Memory B cell (primary cell): ENCODE measurements at regions not wholly inside any gene's neighbourhood (a gene's known extent, or its start where the extent isn't known, plus 50 kb on each side); places are given as distances from the start of the nearest gene placed in this dataset.
"Not testable (repeated sequence)": the region's sequence is repeated elsewhere in the genome, so short reads cannot be mapped to it uniquely, and the experiment has no call there.

Experiments
- ATAC-seq: fragments of 150-1000 bp; cut with Tn5 transposase; 2 replicates; pipeline ENCODE4 v1.10.0; 2021; ENCODE audit warnings: low read depth, mild to moderate bottlenecking, moderate library complexity
- DNase-seq, 2 donors: peaks; one replicate each; pipeline ENCODE4 v3.0.0; 2022; ENCODE audit warnings: low spot score in 2 of 2
- H3K27ac Mint-ChIP-seq: one replicate; pipeline ENCODE4 v1.8.0; 2022; ENCODE audit warnings: mild to moderate bottlenecking, moderate library complexity, mixed read lengths
- H3K27me3 Mint-ChIP-seq: one replicate; pipeline ENCODE4 v1.8.0; 2022; ENCODE audit warnings: mixed read lengths
- H3K36me3 Mint-ChIP-seq: one replicate; pipeline ENCODE4 v1.8.0; 2022; ENCODE audit warnings: mild to moderate bottlenecking, mixed read lengths
- H3K4me1 Mint-ChIP-seq: one replicate; pipeline ENCODE4 v1.8.0; 2022; ENCODE audit warnings: mixed read lengths
- H3K4me3 Mint-ChIP-seq: one replicate; pipeline ENCODE4 v1.8.0; 2022; ENCODE audit warnings: mild to moderate bottlenecking, moderate library complexity, mixed read lengths
- H3K9me3 Mint-ChIP-seq: one replicate; pipeline ENCODE4 v1.8.0; 2022; ENCODE audit warnings: mixed read lengths

DNA sequence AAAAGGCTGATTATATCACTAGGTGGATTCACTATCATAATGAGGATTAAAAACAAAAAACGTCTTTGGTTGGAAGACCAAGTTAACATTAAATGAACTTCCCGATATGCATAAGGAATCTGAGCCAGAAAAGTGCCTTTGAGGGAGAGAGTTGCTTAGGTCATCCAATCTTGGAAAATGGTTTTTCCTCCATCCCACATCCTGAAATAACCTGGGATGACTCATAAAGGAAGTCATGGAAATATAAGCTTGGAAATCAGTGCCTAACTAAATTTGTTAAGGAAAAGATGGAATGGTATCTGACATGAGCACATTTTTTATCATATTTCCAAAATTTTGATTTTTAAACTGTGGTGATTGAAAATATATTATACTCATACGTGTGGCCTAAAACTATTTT lies 66.0 kb downstream of the KBTBD8 start:
- no peak overlapping the region for H3K4me3 Mint-ChIP-seq
- no peak overlapping the region for H3K27ac Mint-ChIP-seq
- no peak for DNase-seq
- H3K9me3 Mint-ChIP-seq, result peaks cover 4% of the 10 kb centered on the region
- H3K27me3 Mint-ChIP-seq, result no peaks in the 10 kb centered on the region
- ATAC-seq, result no peak
- peaks cover 2% of the 10 kb centered on the region for H3K36me3 Mint-ChIP-seq
- H3K4me1 Mint-ChIP-seq, result peaks cover 17% of the 10 kb centered on the region

- H3K4me1 Mint-ChIP-seq, result peaks cover 23% of the 10 kb centered on the region
- no peak for ATAC-seq
- H3K9me3 Mint-ChIP-seq, result peaks cover 3% of the 10 kb centered on the region
- no peak for DNase-seq
- no peaks in the 10 kb centered on the region for H3K27me3 Mint-ChIP-seq
- peak overlapping the region; percentile 12 for H3K4me3 Mint-ChIP-seq
- no peak overlapping the region for H3K27ac Mint-ChIP-seq
- no peaks in the 10 kb centered on the region for H3K36me3 Mint-ChIP-seq
Measured at GRCh38 chr3:67067251-67067650, 69.1 kb downstream of the KBTBD8 start.

- H3K27ac Mint-ChIP-seq, H3K27me3 Mint-ChIP-seq, H3K9me3 Mint-ChIP-seq, H3K36me3 Mint-ChIP-seq, H3K4me3 Mint-ChIP-seq, ATAC-seq, DNase-seq: not testable (repeated sequence)
- peaks cover 29% of the 10 kb centered on the region for H3K4me1 Mint-ChIP-seq
Measured at GRCh38 chr3:67072640-67073039, 74.5 kb downstream of the KBTBD8 start.

DNA sequence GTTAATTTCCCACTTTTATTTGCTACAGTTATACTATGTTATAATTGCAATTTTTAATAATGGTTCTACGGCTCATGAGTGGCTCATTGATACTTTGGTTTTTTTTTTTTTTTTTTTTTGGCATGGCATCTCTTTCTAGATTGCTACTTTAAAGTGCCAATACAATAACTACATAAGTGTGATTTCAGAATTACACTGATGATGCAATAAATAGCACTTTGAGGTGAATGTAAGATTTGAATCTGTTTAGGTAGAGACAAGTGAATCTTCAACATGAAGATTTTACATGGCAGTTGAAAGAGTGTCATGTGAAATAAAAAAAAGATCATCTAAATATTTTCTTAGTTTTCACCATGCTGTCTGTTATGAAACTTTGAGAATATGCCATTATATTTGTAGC lies 75.7 kb downstream of the KBTBD8 start:
- DNase-seq, result no peak
- H3K9me3 Mint-ChIP-seq, result peaks cover 1% of the 10 kb centered on the region
- H3K27me3 Mint-ChIP-seq, result no peaks in the 10 kb centered on the region
- ATAC-seq, result no peak
- no peak overlapping the region for H3K27ac Mint-ChIP-seq
- no peak overlapping the region for H3K4me3 Mint-ChIP-seq
- H3K4me1 Mint-ChIP-seq, result peaks cover 25% of the 10 kb centered on the region
- no peaks in the 10 kb centered on the region for H3K36me3 Mint-ChIP-seq

DNA sequence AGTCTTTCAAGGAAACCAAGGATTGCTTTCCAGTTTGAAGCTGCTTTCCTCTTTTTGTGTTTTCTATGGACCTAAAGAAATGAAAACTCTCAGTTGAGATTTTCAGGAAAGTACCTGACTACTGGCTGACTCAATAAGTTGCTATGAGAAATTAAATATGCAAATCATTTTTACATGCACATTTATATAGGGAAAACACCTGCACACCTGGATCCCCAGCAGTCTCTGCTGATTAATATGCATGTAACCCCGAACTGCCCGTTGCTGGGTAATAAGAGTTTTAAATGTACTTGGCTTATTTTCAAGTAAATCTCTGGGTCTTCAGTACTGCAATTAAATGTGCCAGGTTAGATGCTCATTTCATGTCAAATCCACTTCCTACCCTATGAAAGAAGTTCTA lies 77.2 kb downstream of the KBTBD8 start:
- Mint-ChIP-seq H3K9me3 (no peaks in the 10 kb centered on the region), H3K36me3 (no peaks in the 10 kb centered on the region), H3K27ac (no peak overlapping the region), H3K4me3 (no peak overlapping the region), H3K27me3 (no peaks in the 10 kb centered on the region), H3K4me1 (peaks cover 19% of the 10 kb centered on the region)
- ATAC-seq (peak; percentile 65), DNase-seq (no peak)

DNA sequence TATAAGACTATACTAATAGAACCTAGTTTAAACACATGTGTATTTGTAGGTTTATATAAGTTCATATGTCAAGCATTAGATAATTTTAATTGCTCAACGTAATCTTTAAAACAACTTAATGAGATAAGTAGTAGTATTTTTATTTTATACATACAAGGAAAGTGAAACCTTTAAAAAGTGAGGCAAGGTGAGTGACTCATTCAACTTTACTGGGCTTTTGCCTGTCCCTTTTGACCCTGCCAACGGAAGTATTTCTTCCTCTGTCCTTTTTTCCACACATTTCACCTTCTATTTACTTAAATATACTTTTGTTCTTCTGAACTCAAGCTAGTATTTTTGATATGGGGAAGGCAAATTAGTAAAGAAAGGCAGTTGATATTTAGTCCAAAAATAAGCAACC lies 78.5 kb downstream of the KBTBD8 start:
- Mint-ChIP-seq H3K4me3 (no peak overlapping the region), H3K27me3 (no peaks in the 10 kb centered on the region), H3K36me3 (no peaks in the 10 kb centered on the region), H3K9me3 (no peaks in the 10 kb centered on the region), H3K27ac (no peak overlapping the region), H3K4me1 (peaks cover 17% of the 10 kb centered on the region)
- no peak for ATAC-seq
- DNase-seq, result no peak

- Mint-ChIP-seq H3K9me3 (peaks cover 2% of the 10 kb centered on the region), H3K4me3 (no peak overlapping the region), H3K27me3 (no peaks in the 10 kb centered on the region), H3K27ac (no peak overlapping the region), H3K36me3 (no peaks in the 10 kb centered on the region), H3K4me1 (peaks cover 19% of the 10 kb centered on the region)
- DNase-seq (no peak), ATAC-seq (no peak)
Measured at GRCh38 chr3:67077656-67078055, 79.5 kb downstream of the KBTBD8 start.

GRCh38 chr3:67082533-67083024 lies 84.5 kb downstream of the KBTBD8 start:
- no peak overlapping the region for H3K4me3 Mint-ChIP-seq

DNA sequence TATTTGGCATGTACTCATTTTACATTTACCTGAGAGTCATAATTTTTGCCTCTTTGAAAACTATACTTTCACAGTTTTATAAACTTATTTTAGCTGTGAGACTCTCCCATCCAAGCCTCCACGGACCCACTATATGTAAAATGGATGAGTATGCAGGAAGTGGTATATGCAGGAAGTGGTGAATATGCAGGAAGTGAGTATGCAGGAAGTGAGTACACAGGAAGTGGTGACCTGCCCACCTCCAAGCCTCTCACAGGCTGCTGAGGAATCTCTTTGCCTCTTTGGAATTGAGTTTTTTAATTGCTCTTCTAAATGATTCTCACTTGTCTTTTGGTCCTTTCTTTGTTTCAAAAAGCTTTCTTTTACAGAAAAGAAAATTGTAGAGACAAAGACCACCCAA lies 85.2 kb downstream of the KBTBD8 start:
- H3K4me3 Mint-ChIP-seq, result peak overlapping the region; percentile 37
- H3K27ac Mint-ChIP-seq, result peak overlapping the region; percentile 39
- H3K27me3 Mint-ChIP-seq, result no peaks in the 10 kb centered on the region
- H3K4me1 Mint-ChIP-seq, result peaks cover 12% of the 10 kb centered on the region
- peaks cover 23% of the 10 kb centered on the region for H3K9me3 Mint-ChIP-seq
- peaks cover 17% of the 10 kb centered on the region for H3K36me3 Mint-ChIP-seq
- no peak for DNase-seq
- peak; percentile 87 for ATAC-seq

More at GRCh38 chr3:67082533-67083024, 84.5 kb downstream of the KBTBD8 start:
- peaks cover 22% of the 10 kb centered on the region for H3K9me3 Mint-ChIP-seq
- H3K27me3 Mint-ChIP-seq, result no peaks in the 10 kb centered on the region
- H3K4me1 Mint-ChIP-seq, result peaks cover 12% of the 10 kb centered on the region
- H3K36me3 Mint-ChIP-seq, result peaks cover 17% of the 10 kb centered on the region
- no peak overlapping the region for H3K27ac Mint-ChIP-seq
- DNase-seq (no peak), ATAC-seq (no peak)

DNA sequence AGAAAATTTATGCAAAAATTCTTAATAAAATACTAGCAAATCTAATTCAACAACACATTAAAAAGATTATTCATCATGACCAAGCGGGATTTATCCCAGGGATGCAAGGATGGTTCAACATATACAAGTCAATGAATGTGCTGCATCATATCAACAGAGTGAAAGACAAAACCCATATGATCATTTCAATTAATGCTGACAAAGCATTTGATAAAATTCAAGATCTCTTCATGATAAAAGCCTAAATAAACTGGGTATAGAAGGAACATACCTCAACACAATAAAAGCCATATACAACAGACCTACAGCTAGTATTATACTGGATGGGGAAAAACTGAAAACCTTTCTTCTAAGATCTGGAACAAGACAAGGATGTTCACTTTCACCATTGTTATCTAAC lies 89.7 kb downstream of the KBTBD8 start:
- Mint-ChIP-seq H3K4me1 (peaks cover 10% of the 10 kb centered on the region), H3K36me3 (peaks cover 17% of the 10 kb centered on the region), H3K27me3 (no peaks in the 10 kb centered on the region), H3K4me3 (no peak overlapping the region), H3K9me3 (peaks cover 24% of the 10 kb centered on the region), H3K27ac (no peak overlapping the region)
- ATAC-seq (no peak), DNase-seq (no peak)

DNA sequence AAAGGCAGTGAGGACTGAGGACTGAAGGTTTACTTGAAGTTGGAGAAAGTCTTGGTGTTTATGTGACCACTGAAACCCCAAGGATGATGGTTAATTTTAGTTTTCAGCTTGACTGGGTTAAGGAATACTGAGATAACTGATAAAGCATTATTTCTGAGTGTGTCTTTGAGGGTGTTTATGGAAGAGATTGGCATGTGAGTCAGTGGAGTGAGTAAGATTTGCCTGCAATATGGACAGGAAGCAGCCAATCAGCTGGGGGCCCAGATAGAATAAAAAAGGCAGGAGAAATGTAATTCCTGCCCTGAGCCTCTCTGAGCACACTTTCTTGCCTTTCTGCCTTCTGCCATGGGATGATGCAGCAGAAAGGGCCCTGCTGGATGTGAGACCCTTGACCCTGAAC lies 92.4 kb downstream of the KBTBD8 start:
- Mint-ChIP-seq H3K4me1 (no peaks in the 10 kb centered on the region), H3K36me3 (peaks cover 9% of the 10 kb centered on the region), H3K4me3 (no peak overlapping the region), H3K27me3 (no peaks in the 10 kb centered on the region), H3K27ac (no peak overlapping the region), H3K9me3 (peaks cover 17% of the 10 kb centered on the region)
- ATAC-seq (no peak), DNase-seq (no peak)

DNA sequence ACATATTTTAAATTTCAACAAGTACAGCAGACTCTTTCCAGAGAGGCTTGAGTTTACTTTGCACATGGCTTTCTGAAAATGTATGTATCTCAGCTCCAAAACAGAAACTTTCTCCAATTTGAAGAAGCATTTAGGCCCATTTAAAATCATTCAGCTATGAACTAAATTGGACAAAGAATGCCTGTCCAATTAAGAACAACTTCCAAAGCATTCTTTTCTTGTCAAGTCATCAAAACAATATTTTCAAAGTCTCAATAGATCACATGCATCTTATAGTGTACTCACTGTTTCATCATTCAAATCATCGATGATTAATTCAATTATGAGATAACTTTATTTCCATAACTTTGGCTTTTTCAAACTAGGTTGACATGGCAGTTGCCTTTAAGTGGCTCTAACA lies 95.2 kb downstream of the KBTBD8 start:
- no peaks in the 10 kb centered on the region for H3K4me1 Mint-ChIP-seq
- ATAC-seq (no peak), DNase-seq (no peak)

GRCh38 chr3:67094167-67094566 lies 96.1 kb downstream of the KBTBD8 start:
- no peak overlapping the region for H3K27ac Mint-ChIP-seq
- DNase-seq (no peak), ATAC-seq (no peak)
- H3K9me3 Mint-ChIP-seq, result no peaks in the 10 kb centered on the region
- no peaks in the 10 kb centered on the region for H3K27me3 Mint-ChIP-seq
- no peaks in the 10 kb centered on the region for H3K36me3 Mint-ChIP-seq
- H3K4me1 Mint-ChIP-seq, result no peaks in the 10 kb centered on the region
- H3K4me3 Mint-ChIP-seq, result no peak overlapping the region

More for the DNA sequence above, 95.2 kb downstream of the KBTBD8 start:
- Mint-ChIP-seq H3K4me3 (no peak overlapping the region), H3K36me3 (no peaks in the 10 kb centered on the region), H3K9me3 (peaks cover 3% of the 10 kb centered on the region), H3K27ac (no peak overlapping the region), H3K27me3 (no peaks in the 10 kb centered on the region)

DNA sequence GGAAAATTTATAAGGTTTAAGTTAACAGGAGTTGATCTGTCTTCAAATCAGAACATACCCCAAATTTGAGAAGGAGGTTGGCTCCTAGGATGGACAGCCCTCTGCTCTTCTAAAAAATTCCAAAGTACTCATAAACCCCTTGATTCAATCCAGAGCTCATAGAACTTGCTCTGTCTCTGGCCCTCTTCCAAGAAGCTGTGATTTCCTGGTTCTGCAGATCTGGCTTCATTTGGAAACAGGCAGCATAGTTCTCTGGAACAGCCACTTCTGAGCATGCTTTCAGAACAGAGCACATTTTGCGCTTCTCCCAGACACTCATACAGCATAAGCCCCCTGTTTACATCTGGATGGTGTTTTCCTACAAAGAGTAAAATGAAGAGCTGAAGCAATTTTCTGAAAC lies 96.7 kb downstream of the KBTBD8 start:
- no peak for DNase-seq
- Mint-ChIP-seq H3K36me3 (no peaks in the 10 kb centered on the region), H3K9me3 (no peaks in the 10 kb centered on the region)

DNA sequence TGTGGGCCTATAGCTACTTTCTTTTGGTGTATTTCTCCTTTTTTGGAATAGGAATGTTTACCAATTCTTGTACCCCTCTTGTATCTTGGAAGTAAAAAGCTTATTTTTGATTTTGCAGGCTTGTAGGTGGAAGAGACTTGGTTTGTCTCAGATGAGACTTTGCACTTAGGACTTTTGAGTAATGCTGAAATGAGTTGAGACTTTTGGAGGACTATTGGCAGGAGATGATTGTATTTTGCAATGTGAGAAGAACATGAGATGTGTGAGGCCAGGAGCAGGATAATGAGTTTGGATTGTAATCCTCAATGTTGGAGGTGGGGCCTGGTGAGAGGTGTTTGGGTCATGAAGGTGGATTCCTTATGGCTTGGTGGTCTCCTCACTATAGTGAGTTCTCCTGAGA lies 106.3 kb downstream of the KBTBD8 start:
- peaks cover 2% of the 10 kb centered on the region for H3K36me3 Mint-ChIP-seq
- no peaks in the 10 kb centered on the region for H3K4me1 Mint-ChIP-seq
- peaks cover 4% of the 10 kb centered on the region for H3K9me3 Mint-ChIP-seq
- no peak for DNase-seq
- H3K27me3 Mint-ChIP-seq, result no peaks in the 10 kb centered on the region
- ATAC-seq, result no peak
- H3K4me3 Mint-ChIP-seq, result no peak overlapping the region
- no peak overlapping the region for H3K27ac Mint-ChIP-seq

More for the DNA sequence above, 96.7 kb downstream of the KBTBD8 start:
- Mint-ChIP-seq H3K4me3 (no peak overlapping the region), H3K27me3 (no peaks in the 10 kb centered on the region), H3K27ac (no peak overlapping the region), H3K4me1 (no peaks in the 10 kb centered on the region)
- no peak for ATAC-seq
